ENCODE measurements at regions not wholly inside any gene's neighbourhood (a gene's known extent, or its start where the extent isn't known, plus 50 kb on each side); places are given as distances from the start of the nearest gene placed in this dataset.

DNA sequence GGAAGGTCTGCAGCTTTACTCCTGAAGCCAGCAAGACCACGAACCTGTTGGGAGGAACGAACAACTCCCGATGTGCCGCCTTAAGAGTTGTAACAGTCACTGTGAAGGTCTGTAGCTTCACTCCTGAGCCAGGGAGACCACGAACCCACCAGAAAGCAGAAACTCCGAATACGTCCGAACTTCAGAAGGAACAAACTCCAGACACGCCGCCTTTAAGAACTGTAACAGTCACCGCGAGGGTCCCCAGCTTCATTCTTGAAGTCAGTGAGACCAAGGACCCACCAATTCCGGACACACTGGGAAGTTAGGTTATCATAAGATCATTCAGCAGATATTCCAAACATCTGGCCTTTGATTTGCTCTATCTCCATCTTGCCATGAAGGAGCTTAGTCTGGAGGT lies 1623.0 kb downstream of the SLITRK1 start:
- no peaks in the 10 kb centered on the region for H3K36me3 ChIP-seq (ENCODE audit: control insufficient read depth in 2 of 2, insufficient read depth in 1 of 2, low read length in 2 of 2)

DNA sequence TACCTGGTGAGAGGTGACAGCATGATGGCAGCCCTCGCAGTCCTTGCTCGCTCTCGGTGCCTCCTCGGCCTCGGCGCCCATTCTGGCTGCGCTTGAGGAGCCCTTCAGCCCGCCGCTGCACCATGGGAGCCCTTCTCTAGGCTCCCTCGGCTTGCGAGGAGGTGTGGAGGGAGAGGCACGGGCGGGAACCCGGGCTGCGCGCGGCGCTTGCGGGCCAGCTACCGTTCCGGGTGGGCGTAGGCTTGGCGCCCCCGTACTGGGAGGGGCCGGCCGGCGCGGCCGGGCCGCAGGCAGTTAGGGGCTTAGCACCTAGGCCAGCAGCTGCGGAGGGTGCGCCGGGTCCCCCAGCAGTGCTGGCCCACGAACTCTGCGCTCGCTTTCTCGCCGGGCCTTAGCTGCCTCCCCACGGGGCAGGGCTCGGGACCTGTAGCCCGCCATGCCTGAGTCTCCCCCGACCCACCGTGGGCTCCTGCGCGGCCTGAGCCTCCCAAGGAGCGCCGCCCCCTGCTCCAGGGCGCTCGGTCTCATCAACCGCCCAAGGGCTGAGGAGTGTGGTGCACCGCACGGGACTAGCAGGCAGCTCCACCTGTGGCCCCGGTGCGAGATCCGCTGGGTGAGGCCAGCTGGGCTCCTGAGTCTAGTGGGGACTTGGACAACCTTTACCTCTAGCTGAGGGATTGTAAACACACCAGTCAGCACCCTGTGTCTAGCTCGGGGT lies 1624.3 kb downstream of the SLITRK1 start:
- POLR2A ChIA-PET = no interaction called here
- Histone ChIP-seq H3K27ac (ENCODE audit: extremely low read depth, low read depth, low read length) (no peak overlapping the region), H3K4me1 (ENCODE audit: control insufficient read depth, insufficient read depth, low read length) (no peaks in the 10 kb centered on the region), H3K4me3 (ENCODE audit: low read depth, low read length) (no peak overlapping the region), H3K36me3 (ENCODE audit: control insufficient read depth in 2 of 2, insufficient read depth in 1 of 2, low read length in 2 of 2) (no peaks in the 10 kb centered on the region), H3K9me3 (ENCODE audit: control insufficient read depth, insufficient read depth, low read depth, low read length) (no peaks in the 10 kb centered on the region)
- TF ChIP-seq, protein P1, sequence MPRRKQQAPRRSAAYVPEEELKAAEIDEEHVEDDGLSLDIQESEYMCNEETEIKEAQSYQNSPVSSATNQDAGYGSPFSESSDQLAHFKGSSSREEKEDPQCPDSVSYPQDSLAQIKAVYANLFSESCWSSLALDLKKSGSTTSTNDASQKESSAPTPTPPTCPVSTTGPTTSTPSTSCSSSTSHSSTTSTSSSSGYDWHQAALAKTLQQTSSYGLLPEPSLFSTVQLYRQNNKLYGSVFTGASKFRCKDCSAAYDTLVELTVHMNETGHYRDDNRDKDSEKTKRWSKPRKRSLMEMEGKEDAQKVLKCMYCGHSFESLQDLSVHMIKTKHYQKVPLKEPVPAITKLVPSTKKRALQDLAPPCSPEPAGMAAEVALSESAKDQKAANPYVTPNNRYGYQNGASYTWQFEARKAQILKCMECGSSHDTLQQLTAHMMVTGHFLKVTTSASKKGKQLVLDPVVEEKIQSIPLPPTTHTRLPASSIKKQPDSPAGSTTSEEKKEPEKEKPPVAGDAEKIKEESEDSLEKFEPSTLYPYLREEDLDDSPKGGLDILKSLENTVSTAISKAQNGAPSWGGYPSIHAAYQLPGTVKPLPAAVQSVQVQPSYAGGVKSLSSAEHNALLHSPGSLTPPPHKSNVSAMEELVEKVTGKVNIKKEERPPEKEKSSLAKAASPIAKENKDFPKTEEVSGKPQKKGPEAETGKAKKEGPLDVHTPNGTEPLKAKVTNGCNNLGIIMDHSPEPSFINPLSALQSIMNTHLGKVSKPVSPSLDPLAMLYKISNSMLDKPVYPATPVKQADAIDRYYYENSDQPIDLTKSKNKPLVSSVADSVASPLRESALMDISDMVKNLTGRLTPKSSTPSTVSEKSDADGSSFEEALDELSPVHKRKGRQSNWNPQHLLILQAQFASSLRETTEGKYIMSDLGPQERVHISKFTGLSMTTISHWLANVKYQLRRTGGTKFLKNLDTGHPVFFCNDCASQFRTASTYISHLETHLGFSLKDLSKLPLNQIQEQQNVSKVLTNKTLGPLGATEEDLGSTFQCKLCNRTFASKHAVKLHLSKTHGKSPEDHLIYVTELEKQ (tag by site-specific recombination; IDR thresholded peaks at IDR 0.05; ENCODE audit: borderline replicate concordance) = no peak
- TF ChIP-seq ZNF221 (tag by site-specific recombination; IDR thresholded peaks at IDR 0.05; ENCODE audit: borderline replicate concordance) (no peak), ZNF701 (tag by site-specific recombination; IDR thresholded peaks at IDR 0.05) (no peak), SP7 (tag by site-specific recombination; IDR thresholded peaks at IDR 0.05) (no peak)
- TF ChIP-seq, protein P2, sequence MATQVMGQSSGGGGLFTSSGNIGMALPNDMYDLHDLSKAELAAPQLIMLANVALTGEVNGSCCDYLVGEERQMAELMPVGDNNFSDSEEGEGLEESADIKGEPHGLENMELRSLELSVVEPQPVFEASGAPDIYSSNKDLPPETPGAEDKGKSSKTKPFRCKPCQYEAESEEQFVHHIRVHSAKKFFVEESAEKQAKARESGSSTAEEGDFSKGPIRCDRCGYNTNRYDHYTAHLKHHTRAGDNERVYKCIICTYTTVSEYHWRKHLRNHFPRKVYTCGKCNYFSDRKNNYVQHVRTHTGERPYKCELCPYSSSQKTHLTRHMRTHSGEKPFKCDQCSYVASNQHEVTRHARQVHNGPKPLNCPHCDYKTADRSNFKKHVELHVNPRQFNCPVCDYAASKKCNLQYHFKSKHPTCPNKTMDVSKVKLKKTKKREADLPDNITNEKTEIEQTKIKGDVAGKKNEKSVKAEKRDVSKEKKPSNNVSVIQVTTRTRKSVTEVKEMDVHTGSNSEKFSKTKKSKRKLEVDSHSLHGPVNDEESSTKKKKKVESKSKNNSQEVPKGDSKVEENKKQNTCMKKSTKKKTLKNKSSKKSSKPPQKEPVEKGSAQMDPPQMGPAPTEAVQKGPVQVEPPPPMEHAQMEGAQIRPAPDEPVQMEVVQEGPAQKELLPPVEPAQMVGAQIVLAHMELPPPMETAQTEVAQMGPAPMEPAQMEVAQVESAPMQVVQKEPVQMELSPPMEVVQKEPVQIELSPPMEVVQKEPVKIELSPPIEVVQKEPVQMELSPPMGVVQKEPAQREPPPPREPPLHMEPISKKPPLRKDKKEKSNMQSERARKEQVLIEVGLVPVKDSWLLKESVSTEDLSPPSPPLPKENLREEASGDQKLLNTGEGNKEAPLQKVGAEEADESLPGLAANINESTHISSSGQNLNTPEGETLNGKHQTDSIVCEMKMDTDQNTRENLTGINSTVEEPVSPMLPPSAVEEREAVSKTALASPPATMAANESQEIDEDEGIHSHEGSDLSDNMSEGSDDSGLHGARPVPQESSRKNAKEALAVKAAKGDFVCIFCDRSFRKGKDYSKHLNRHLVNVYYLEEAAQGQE (tag by site-specific recombination; IDR thresholded peaks at IDR 0.05) = no peak
- TF ChIP-seq, protein P3, sequence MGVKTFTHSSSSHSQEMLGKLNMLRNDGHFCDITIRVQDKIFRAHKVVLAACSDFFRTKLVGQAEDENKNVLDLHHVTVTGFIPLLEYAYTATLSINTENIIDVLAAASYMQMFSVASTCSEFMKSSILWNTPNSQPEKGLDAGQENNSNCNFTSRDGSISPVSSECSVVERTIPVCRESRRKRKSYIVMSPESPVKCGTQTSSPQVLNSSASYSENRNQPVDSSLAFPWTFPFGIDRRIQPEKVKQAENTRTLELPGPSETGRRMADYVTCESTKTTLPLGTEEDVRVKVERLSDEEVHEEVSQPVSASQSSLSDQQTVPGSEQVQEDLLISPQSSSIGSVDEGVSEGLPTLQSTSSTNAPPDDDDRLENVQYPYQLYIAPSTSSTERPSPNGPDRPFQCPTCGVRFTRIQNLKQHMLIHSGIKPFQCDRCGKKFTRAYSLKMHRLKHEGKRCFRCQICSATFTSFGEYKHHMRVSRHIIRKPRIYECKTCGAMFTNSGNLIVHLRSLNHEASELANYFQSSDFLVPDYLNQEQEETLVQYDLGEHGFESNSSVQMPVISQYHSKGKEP (tag by site-specific recombination; IDR thresholded peaks at IDR 0.05) = no peak
- TF ChIP-seq, protein P4, sequence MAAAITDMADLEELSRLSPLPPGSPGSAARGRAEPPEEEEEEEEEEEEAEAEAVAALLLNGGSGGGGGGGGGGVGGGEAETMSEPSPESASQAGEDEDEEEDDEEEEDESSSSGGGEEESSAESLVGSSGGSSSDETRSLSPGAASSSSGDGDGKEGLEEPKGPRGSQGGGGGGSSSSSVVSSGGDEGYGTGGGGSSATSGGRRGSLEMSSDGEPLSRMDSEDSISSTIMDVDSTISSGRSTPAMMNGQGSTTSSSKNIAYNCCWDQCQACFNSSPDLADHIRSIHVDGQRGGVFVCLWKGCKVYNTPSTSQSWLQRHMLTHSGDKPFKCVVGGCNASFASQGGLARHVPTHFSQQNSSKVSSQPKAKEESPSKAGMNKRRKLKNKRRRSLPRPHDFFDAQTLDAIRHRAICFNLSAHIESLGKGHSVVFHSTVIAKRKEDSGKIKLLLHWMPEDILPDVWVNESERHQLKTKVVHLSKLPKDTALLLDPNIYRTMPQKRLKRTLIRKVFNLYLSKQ (tag by site-specific recombination; IDR thresholded peaks at IDR 0.05; ENCODE audit: borderline replicate concordance) = no peak
- CTCF ChIA-PET = no interaction called here

More for the DNA sequence above, 1623.0 kb downstream of the SLITRK1 start:
- Histone ChIP-seq H3K27ac (ENCODE audit: extremely low read depth, low read depth, low read length) (no peak overlapping the region), H3K4me3 (ENCODE audit: low read depth, low read length) (no peak overlapping the region), H3K9me3 (ENCODE audit: control insufficient read depth, insufficient read depth, low read depth, low read length) (no peaks in the 10 kb centered on the region), H3K4me1 (ENCODE audit: control insufficient read depth, insufficient read depth, low read length) (no peaks in the 10 kb centered on the region)
- ChIA-PET CTCF (no interaction called here), POLR2A (no interaction called here)
- no peak for TF ChIP-seq ZNF354C (tag by site-specific recombination; IDR thresholded peaks at IDR 0.05; ENCODE audit: borderline replicate concordance, low read depth)

DNA sequence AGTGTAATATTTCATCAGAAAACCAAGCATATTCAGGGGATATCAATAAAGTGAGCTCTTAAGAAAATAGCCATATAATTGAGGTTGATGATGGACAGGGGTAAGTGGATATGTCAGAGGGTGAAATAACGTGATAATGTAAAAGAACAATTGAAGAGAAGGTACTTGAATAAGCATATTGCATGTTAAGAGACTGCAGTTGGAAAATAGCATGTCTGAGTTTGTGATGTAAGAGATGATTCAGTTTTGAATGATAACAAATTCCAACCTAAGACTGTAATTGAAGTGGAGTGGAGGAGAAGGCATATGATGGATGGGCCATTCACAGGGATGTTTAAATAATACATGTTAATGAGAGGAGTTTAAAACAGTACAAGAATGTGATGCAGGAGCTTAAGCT lies 1633.5 kb downstream of the SLITRK1 start:
- Histone ChIP-seq H3K27ac (ENCODE audit: extremely low read depth, low read depth, low read length) (no peak overlapping the region), H3K36me3 (ENCODE audit: control insufficient read depth in 2 of 2, insufficient read depth in 1 of 2, low read length in 2 of 2) (no peaks in the 10 kb centered on the region), H3K4me3 (ENCODE audit: low read depth, low read length) (no peak overlapping the region), H3K9me3 (ENCODE audit: control insufficient read depth, insufficient read depth, low read depth, low read length) (no peaks in the 10 kb centered on the region), H3K4me1 (ENCODE audit: control insufficient read depth, insufficient read depth, low read length) (no peaks in the 10 kb centered on the region)
- ChIA-PET CTCF (no interaction called here), POLR2A (no interaction called here)
- TF ChIP-seq ZNF558 (tag by site-specific recombination; IDR thresholded peaks at IDR 0.05) (no peak), MYNN (tag by site-specific recombination; IDR thresholded peaks at IDR 0.05; ENCODE audit: borderline replicate concordance) (no peak), ZNF37A (tag by site-specific recombination; IDR thresholded peaks at IDR 0.05) (no peak), ZNF394 (tag by site-specific recombination; IDR thresholded peaks at IDR 0.05; ENCODE audit: borderline replicate concordance) (no peak), ZNF423 (tag by site-specific recombination; IDR thresholded peaks at IDR 0.05) (no peak), PRDM1 (tag by site-specific recombination; IDR thresholded peaks at IDR 0.05) (no peak), KLF7 (tag by site-specific recombination; IDR thresholded peaks at IDR 0.05; ENCODE audit: borderline replicate concordance) (no peak)
- TF ChIP-seq, protein P5, sequence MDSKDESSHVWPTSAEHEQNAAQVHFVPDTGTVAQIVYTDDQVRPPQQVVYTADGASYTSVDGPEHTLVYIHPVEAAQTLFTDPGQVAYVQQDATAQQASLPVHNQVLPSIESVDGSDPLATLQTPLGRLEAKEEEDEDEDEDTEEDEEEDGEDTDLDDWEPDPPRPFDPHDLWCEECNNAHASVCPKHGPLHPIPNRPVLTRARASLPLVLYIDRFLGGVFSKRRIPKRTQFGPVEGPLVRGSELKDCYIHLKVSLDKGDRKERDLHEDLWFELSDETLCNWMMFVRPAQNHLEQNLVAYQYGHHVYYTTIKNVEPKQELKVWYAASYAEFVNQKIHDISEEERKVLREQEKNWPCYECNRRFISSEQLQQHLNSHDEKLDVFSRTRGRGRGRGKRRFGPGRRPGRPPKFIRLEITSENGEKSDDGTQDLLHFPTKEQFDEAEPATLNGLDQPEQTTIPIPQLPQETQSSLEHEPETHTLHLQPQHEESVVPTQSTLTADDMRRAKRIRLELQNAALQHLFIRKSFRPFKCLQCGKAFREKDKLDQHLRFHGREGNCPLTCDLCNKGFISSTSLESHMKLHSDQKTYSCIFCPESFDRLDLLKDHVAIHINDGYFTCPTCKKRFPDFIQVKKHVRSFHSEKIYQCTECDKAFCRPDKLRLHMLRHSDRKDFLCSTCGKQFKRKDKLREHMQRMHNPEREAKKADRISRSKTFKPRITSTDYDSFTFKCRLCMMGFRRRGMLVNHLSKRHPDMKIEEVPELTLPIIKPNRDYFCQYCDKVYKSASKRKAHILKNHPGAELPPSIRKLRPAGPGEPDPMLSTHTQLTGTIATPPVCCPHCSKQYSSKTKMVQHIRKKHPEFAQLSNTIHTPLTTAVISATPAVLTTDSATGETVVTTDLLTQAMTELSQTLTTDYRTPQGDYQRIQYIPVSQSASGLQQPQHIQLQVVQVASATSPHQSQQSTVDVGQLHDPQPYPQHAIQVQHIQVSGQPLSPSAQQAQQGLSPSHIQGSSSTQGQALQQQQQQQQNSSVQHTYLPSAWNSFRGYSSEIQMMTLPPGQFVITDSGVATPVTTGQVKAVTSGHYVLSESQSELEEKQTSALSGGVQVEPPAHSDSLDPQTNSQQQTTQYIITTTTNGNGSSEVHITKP (tag by site-specific recombination; IDR thresholded peaks at IDR 0.05) = no peak
